HG03095 (cell line): ENCODE measurements at regions not wholly inside any gene's neighbourhood (a gene's known extent, or its start where the extent isn't known, plus 50 kb on each side); places are given as distances from the start of the nearest gene placed in this dataset.
"Not testable (repeated sequence)": the region's sequence is repeated elsewhere in the genome, so short reads cannot be mapped to it uniquely, and the experiment has no call there.

ENCODE experiments used
- ATAC-seq: cut with Tn5 transposase; IDR thresholded peaks from one replicate; pipeline ENCODE4 v1.9.1; 2021; ENCODE audit warnings: moderate library complexity; ENCODE audit not compliant: unreplicated experiment

- ATAC-seq: no peak
Observed at GRCh38 chr2:36169843-36170242, 185.7 kb upstream of the CRIM1 start.

DNA sequence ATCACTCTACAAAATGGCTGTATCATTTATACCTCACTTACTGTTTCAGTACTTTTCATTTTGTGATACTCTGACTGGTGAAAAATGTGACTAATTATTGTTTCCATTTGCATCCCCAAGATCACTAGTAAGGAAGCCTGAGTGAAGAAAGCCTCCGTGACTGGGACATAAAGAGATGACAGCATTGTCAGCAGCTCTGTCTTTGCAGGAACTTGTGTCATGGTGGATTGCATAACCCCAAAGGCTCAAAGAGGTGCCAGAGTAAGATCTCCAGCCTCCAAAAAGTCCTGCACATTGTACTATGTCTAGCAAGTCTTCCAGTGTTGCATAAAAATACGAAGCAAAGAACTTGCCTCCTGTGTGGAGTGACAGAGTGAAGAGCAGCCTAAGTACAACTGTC is 187.5 kb upstream of the CRIM1 start:
- no peak for ATAC-seq

DNA sequence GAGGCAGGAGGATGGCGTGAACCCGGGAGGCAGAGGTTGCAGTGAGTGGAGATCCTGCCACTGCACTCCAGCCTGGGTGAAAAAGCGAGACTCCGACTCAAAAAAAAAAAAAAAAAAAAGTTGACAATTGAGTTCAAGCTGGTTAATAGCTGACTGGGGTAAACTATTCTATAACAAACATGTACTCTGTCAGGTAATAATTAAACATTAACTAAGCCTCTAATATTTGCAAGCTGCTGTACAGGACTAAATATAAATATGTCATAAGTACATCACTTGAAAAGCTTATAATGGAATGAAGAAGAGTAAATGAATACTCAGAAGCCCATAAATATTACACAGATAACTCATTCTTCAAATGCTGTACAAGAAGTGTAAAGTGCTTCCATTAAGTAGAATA is 190.4 kb upstream of the CRIM1 start:
- peak; percentile 64 for ATAC-seq

- ATAC-seq: no peak
Observed at GRCh38 chr2:36163520-36164254, 191.9 kb upstream of the CRIM1 start.

DNA sequence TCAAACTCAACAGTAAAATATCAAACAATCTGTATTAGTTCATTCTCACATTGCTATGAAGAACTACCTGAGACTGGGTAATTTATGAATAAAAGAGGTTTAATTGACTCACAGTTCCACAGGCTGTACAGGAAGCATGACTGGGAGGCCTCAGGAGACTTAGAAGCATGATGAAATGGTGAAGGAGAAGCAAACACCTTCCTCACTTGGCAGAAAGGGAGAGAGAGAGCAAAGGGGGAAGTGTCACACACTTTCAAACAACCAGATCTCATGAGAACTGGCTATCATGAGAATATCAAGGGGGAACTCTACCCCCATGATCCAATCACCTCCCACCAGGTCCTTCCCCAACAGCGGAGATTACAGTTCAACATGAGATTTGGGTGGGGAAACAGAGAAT is 198.5 kb upstream of the CRIM1 start:
- not testable (repeated sequence) for ATAC-seq

DNA sequence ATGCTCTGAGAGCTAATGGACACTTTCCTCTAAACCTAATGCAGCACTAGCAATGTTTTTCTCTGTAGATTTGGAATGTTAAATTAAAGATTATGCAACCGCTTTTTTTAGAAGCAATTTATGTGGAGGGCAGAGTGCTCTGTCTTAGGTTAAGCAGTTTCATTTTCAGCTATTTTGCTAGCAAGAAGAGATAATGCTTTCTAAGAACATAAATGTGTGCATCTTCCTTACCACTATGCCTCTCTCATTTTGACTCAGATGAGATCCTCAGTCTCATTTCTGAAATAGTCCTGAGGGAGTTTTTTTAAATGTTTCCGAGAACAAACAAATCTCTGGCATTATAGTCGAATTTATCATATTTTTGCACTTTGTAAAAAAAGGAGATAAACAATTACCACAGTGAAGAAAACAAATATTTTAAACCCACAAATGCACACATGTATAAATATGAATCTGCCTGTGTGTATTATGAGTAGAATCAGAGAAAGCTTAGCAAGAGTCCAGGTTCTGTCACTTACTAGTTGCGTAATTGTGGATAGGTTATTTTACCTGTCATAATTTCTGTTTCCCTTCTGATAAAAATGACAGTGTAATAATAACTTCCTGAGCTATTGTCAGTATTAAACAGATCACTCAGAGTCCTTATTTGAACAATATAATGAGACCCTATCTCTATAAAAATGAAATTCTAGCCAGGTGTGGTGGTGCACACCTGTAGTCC is 207.7 kb upstream of the CRIM1 start:
- peak; percentile 82 for ATAC-seq

DNA sequence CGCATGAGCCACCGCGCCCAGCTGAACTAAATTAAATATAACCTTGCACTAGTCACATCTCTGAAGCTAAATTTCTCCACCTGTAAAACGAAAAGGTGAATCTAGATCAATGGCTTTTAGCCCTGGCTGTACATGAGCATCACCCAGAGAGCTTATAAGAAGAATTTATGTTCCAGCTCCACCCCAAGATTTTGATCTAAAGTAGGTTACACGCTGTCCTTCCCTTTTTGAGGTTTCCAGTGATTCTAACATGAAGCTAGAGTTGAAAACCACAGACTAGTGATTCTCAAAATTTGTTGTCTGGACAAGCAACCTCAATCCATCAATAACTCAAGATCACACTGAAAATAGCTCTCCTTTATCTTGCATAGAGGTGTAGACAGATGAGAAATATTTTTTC is 208.8 kb upstream of the CRIM1 start:
- ATAC-seq: no peak

DNA sequence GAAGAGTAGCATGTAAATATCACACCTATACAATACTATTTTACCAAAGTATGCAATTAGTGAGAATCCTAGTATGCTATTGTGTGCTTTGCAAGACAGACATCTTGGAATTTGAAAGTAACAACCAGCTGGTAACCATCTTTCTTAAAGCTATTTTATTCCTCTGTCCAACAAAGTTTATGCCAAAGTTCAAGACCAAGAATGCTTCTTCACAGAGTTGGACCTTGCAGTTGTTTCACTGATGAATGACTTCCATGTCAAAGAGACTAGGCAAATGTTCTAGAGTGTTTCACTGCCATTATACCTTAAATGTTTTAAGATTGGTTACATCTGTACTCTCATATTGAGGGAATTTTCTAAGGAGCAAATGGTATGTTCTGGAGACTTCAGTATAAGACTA is 215.2 kb upstream of the CRIM1 start:
- ATAC-seq: no peak

DNA sequence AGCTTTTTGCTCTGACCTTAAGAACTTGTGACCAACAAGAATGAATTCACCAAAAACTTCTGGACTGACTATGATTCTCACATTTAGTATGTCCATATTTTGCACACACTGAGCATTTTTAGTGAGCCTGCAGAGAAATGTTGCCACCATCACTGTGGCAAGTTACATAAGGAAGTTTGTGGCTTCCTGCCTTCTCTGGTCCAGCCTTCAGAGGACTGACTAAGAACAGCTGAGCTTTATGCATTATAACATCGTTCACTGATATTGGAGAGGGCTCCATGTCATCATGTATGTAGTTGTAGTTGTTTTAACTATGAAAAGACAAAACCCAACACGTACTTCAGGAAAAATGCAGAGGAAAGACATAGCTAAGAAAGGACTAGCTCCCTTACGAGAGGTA is 218.0 kb upstream of the CRIM1 start:
- ATAC-seq: no peak

GRCh38 chr2:36134281-36134680 is 221.3 kb upstream of the CRIM1 start:
- no peak for ATAC-seq

DNA sequence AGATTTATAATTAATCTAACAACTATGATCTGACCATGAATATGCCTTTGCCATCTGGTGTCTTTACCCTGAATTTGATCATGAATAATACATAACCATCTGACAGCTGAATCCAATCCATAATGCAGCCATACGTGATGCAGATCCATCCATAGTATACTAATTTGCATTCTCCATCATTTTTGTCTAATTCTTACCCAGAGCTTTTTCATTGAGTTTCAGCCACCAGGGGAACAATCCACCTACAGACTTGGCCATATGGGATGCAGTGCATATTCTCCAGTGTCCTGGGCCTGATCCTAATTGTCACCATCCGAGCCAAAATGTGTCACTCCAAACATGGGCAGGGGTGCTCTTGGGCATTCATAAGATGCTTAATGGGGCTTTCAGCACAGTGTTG is 227.2 kb upstream of the CRIM1 start:
- ATAC-seq: no peak

- no peak for ATAC-seq
Observed at GRCh38 chr2:36125702-36126101, 229.9 kb upstream of the CRIM1 start.

DNA sequence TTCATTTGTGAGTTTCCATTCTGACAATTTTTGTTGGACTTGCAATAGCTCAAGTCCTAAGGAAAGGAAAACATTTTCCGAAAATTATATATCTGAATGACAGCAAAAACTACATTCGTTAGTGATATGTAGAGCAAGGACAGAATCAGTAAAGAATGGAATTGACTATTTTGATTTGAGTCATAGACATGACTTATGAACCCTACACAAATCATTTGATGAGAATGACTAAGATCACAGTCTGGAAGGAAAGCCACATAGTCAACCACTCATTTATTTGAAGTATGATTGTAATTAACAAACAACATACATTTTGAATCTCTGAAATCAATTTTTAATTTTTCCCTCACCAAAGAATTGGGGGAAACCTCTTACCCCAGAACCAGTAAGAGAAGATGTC is 231.6 kb upstream of the CRIM1 start:
- no peak for ATAC-seq

- ATAC-seq: no peak
Observed at GRCh38 chr2:36097022-36097421, 258.6 kb upstream of the CRIM1 start.

GRCh38 chr2:36091844-36092741 is 263.5 kb upstream of the CRIM1 start:
- ATAC-seq: not testable (repeated sequence)

DNA sequence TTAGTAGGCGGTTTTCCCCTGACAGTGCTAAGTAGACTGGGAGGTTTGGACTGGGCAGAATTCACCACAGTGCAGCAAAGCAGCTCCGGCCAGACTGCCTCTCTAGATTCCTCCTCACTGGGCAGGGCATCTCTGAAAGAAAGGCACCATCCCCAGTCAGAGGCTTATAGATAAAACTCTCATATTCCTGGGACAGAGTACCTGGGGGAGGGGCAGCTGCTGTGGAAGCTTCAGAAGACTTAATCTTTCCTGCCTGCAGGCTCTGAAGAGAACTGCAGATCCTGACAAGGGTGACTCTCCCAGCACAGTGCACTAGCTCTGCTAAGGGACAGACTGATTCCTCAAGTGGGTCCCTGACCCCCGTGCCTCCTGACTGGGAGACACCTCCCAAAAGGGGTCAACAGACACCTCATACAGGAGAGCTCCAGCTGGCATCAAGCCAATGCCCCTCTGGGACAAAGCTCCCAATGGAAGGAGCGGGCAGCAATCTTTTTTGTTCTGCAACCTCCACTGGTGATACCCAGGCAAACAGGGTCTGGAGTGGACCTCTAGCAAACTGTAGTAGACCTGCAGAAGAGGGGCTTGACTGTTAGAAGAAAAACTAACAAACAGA is 266.8 kb upstream of the CRIM1 start:
- ATAC-seq: no peak

DNA sequence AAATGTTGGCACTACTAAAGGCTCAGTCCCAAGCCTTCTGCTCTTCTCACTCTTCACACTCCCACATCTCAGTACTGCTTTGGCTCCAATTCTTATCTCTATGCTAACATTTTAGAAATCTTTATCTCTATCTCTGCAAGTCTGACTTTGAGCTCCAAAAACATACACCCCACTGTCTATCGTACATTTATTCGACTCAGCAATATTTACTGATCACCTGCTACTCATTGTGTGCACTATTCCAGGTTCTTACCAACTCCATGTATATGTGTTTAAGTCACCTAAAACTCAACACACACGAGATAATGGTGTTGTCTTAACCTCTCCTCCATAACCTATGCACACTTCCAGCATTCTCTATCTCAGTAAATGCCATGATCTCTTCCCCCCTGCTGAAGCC is 268.2 kb upstream of the CRIM1 start:
- ATAC-seq: no peak

- no peak for ATAC-seq
Observed at GRCh38 chr2:36079793-36080192, 275.8 kb upstream of the CRIM1 start.

DNA sequence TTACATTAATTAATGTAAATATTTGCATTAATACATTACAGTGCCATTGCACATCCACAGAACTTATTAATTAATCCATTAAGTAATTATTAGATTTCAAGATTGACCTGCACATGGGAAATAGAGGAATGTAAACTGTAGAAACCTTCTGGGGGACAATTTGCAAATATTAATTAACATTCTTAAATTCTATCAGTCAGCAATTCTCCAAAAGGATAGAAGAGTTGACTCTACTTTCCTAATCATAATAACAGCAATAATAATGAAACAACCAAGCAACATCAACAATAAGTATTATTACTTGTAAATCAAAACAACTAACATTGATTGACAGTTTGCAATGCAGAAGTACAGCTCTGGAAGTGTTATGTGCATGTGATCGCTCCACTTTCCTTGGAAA is 281.6 kb upstream of the CRIM1 start:
- no peak for ATAC-seq

- ATAC-seq: no peak
Observed at GRCh38 chr2:36071698-36072097, 283.9 kb upstream of the CRIM1 start.

GRCh38 chr2:36069074-36069473 is 286.5 kb upstream of the CRIM1 start:
- ATAC-seq: no peak
